ENCODE measurements at regions not wholly inside any gene's neighbourhood (a gene's known extent, or its start where the extent isn't known, plus 50 kb on each side); places are given as distances from the start of the nearest gene placed in this dataset.
"Not testable (repeated sequence)": the region's sequence is repeated elsewhere in the genome, so short reads cannot be mapped to it uniquely, and the experiment has no call there.

DNA sequence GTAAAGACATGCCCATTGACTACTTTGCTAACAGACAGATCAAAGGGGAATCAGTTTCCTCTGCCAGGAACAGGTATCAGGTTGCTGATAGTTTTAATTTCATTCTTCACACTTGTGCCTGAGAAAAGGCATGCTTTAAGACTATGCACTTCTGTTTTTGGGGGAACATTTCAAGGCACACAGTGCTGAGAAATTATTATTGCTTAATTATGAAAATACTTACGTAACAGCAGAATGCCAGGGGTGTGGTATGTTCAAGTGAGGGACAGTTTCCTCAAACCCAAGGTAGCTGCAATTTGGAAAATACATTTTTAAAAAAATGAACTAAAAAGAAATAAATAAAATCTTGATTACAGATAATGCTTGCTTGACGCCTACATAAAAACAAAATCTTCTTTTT lies 1746.1 kb upstream of the PIK3C3 start:
- DNase-seq: no peak

DNA sequence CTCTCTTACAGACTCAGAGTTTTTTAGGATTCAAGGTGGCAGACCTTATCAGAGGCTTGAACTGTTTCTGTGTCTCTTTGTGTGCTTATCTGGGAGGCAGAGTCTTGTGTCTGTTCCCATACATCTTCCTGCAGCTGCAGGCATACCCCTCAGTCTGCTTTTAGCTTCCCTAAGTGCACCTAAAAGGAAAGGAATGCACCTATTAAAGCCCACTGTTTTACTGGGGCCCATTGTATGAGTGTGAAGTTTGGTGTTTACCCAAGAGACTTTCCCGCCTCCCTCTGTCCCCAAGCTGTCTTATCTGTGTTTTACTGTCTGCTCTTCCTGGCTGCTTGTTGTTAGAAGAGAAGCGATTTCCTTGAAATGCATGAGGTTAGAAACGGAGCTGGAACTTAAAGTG lies 1757.3 kb upstream of the PIK3C3 start:
- no peak for DNase-seq

DNA sequence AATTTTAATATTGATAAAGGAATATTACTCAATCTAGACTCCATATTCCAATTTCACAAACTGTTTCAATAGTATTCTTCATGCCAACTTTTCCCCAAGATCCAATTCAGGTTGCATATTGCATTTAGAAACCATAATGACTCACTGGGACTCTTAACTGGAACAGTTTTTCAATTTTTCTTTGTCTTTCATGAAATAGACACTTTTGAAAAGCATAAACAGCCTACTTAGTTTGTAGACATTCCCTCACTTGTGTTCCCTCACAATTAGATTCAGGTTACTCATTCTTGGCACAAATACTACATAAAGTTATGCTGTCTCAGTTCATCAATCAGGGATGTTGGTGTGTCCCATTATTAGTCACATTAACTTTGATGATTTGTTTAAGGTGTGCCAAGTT lies 1768.4 kb upstream of the PIK3C3 start:
- DNase-seq: no peak

DNA sequence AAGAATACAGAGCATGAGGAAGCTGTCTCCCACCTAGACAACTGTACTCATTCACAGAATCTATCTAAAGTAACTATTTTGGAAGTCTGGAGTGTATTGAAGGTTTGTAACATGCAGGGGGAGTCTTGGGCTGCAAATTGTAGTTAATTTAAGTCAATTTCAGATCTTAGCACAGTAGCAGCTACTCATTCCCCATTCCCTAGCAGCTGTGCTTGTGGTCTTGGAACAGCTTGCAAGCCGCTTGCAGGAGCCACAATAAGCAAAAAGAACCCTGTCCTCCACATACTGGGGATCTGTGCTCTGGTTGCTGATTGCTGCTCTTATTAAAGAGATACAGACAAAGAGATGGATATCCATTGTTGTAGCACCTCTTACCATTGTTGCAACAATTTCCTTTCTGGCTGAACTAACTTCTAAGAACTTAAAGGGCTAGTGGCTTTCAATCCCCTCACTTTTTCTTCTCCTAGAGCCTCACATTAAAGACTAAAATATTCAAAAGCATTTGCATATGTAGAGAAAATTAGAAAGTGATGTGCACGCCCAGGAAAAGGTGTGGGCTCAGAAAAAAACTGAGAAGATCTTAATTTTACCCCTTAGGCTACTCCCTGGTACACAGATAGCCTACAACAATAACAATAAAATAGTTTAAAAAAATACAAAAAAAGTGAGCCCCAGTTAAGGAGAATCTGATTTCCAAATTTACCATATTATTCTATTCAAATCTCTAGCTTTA lies 1775.1 kb upstream of the PIK3C3 start:
- no peak for DNase-seq

DNA sequence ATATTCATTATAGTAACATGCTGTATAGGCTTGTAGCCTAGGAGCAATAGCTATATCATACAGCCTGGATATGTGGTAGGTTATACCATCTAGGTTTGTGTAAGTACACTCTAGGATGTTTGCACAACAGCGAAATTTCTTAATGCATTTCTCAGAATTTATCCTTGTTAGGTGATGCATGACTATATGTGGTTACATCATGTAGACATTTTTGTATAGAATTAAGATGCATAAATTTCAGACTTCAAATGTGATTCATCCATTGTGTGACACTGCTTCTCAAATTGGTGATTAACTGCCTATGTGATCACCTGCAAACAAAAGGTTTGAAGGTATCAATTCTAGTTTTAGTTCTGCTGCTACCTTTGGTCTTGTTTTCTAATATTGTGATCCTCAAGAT lies 1787.0 kb upstream of the PIK3C3 start:
- no peak for DNase-seq

DNA sequence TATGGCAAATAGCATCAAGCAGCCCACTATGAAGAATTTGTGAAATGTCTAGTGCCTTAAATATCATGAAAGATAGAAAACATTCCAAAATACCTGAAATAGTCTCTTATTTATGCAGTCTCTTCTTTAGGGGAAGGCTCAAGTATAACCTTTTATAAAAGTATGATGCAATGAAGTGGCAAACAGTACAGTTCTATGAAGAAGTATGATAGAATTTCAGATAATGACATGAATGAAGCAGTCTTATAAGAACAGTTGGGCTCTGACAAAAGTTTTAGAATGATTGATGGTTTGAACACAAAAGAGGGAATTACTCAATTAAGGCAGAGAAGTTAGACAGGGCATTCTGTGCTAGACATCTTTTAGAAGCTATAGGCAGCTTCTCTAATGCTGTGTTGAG lies 1791.8 kb upstream of the PIK3C3 start:
- no peak for DNase-seq

DNA sequence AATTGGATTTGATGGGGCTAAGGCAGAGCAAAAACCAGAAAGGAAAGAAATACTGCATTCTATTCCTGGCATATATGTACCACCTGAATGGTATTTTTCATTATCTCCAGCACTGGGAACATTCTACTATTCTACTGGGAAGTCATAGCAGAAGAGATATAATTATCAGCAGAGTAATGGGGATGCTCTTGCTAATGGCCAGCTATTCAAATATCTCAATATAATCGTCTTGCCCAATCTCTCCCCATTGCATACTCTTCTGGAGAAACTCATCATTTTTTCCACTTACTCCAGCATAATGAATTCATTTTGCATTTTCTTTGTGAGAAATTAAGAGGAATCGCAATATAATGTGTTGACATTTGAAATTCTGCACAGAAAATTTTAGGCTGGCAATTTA lies 1794.7 kb upstream of the PIK3C3 start:
- no peak for DNase-seq

DNA sequence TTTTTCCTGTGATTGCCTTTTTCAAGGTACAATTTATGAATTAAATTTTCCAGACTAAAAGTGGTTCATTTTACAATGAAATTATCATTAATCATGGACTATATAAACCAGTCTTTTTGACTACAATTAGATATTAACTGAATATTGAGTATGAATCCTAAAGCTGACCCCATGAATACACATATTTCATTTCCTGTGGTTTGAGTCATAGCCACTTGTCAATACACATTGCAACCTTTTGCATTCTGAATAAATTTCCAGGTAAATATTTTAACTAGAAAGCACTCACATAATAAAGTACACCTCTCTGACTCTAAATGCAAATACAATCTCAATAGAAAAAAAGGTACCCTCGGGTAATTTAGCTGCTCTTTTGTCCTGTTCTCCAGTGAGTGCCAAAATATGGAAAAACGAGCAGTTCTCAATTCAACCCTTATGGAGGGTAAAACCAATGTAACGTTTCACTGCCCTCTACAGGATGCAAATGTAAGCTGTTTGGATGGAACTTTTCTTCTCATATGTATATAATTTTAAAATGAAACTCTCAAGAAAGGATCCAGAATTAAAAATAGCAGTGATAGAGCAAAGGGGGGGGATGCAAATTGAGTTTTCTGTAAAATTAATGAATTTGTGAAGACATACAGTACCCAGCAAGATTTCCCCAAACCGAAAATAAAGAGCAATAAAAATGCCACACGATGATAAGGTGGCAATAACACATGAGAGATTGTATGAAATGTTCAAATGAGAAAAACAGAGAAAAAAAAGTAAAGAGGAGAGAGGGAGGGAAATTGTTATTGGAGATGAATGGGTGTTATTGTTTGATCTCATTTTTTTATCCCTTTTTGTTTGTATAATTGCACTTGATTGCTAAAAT lies 1795.7 kb upstream of the PIK3C3 start:
- no peak for DNase-seq

DNA sequence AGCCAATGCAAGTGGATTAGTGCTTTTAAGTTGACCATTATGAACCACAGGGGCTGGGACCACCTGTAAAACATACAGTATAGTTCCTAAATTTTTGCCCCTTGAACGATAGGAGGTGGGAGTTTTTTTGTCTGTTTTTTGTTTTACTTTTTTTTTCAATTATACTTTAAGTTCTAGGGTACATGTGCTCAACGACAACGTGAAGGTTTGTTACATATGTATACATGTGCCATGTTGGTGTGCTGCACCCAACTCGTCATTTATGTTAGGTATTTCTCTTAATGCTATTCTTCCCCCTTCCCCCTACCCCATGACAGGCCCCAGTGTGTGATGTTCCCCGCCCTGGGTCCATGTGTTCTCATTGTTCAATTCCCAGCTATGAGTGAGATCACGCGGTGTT lies 1797.9 kb upstream of the PIK3C3 start:
- no peak for DNase-seq

DNA sequence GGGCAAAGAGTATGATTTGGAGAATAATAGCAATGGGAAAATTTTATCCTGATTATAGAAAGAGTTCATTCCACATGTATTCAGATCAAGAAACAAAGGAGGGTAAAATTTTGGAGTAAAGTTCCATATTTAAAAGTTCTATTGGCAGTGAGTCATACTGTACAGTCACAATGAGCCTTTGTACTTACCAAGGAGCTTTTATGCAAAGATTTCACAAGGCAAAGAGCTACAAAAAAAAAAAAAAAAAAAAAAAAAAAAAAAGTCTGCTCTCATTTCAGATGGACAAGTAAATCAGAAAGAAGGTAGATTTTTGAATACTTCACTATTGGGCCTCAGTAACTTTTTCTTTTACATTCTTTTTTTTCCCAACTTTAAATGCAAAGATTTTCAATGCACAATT lies 1802.2 kb upstream of the PIK3C3 start:
- no peak for DNase-seq

DNA sequence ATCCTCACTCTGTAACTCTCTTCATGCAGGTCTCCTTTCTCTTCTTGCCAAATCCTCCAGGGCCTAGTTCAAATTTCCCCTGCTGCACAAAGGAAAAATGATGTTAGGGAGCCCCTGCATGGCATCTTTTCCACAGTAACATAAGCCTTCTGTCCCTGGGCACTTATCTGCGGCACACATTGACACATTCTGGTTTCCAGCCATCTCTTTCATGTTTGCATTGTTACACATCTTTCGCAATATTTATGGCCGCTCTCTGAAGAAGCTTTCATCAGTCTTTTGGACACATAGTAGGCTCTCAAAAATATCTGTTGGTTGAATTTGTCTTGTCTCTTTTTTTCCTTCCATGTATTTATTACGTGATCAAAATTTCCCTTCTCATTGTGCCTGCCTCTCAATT lies 1806.1 kb upstream of the PIK3C3 start:
- DNase-seq: no peak

DNA sequence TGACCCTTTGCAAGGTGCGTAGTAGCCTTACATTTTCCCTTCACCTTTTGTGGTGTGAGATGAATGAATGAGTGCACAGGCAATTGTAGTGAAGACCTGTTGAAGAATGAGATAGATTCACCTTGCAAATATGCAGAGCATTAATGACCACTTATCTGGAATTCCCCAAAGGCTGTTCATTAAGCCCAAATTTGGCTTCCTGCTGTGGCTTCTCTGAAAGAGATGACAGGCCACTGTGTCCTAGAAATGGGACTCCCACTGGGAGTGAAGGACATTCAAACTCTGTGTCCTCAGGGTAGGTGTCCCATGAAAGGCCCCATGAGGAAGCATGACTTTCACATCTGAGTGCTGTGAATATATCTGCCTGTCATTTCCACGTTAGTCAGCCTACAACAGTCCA lies 1821.8 kb upstream of the PIK3C3 start:
- no peak for DNase-seq

DNA sequence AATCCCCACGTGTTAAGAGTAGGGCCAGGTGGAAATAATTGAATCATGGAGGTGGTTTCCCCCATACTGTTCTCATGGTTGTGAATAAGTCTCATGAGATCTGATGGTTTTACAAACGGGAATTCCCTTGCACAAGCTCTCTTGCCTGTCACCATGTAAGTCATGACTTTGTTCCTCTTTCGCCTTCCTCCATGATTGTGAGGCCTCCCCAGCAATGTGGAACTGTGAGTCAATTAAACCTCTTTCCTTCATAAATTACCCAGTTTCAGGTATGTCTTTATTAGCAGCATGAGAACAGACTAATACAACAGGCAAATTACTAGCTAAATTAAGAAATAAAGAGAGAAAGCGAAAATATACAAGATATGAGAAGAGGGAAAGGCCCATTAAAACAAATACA lies 1822.6 kb upstream of the PIK3C3 start:
- DNase-seq: not testable (repeated sequence)

DNA sequence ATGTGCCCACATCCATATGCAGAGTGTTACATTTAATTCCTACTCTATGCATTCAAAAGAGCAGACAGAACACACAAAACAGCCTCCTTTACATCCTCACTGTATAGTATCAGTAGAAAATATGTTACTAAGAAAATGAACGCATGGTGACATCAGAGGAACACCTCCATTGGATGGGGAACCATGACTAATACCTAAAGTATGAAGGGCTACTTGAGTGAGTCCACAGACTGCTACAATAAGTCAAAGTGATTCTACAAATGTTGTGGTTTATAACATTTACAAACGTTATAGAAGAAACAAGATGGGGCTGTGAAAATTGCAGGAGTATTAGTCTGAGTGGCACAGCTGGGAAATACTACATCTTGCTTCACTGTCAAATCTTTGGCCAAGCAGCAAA lies 1830.9 kb upstream of the PIK3C3 start:
- no peak for DNase-seq

DNA sequence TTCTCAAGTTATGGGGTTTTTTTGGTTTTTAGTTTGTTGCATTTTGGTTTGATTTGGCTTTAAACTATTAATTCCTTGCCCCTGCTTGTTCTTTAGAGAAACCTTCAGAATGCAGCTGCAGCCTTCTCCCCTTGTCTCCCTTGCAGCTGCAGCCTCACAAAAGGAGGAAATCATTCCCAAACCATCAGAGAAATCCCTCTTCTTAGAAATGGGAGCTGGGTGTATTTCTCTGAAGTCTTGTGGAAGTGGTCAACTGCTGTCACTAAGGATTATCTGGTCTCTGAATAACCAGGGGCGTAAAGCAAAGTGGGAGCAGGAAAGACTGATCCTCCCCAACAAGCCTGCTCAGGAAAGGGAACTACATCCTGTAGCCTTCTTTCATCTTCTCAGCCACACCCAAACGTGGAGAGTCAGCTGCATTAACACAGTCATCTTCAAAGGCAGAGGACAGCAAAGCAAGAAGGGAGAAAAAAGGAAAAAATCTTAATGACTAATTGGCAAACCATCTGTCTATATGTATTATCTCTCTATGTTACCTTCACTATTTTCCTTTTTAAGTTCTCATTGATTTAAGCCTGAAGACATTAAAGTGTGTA lies 1834.1 kb upstream of the PIK3C3 start:
- DNase-seq: no peak

DNA sequence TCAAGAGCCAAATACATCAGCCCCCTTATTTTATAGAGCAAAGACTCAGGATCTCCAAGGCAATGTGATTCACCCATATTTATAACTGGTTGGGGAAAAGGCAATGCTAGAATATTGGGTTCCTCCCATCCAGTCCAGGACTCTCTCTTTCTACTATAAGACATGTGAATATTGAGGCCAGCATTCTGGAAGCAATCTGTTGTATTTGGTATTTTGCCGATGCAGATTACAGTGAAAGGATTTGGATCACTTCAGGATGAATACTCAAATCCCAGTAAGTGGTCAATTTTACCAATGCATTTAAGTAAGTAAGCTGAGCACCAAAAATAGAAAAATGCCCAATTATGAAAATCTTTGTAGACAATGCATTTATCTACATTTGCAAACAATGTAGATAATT lies 1834.7 kb upstream of the PIK3C3 start:
- no peak for DNase-seq

DNA sequence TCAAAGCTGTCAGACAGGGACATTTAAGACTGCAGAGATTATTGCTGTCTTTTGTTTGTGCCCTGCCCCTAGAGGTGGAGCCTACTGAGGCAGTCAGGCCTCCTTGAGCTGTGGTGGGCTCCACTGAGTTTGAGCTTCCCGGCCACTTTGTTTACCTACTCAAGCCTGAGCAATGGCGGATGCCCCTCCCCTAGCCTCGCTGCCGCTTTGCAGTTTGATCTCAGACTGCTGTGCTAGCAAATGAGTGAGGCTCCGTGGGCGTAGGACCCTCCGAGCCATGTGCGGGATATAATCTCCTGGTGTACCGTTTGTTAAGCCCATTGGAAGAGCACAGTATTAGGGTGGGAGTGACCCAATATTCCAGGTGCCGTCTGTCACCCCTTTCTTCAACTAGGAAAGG lies 1835.5 kb upstream of the PIK3C3 start:
- DNase-seq: not testable (repeated sequence)

DNA sequence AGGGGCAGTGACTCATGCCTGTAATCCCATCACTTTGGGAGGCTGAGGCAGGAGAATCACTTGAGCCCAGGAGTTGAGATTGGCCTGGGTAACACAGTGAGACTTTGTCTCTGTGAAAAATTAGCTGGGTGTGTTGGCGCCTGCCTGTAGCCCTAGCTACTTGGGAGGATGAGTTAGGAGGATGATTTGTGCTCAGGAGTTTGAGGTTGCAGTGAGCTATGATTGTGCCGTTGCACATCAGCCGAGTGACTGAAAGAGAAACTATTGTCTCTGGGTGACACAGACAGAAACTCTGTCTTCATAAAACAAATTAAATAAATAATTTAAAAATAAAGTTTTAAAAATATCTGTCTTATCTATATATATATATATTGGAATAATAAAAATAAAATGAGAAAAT lies 1844.6 kb upstream of the PIK3C3 start:
- no peak for DNase-seq

DNA sequence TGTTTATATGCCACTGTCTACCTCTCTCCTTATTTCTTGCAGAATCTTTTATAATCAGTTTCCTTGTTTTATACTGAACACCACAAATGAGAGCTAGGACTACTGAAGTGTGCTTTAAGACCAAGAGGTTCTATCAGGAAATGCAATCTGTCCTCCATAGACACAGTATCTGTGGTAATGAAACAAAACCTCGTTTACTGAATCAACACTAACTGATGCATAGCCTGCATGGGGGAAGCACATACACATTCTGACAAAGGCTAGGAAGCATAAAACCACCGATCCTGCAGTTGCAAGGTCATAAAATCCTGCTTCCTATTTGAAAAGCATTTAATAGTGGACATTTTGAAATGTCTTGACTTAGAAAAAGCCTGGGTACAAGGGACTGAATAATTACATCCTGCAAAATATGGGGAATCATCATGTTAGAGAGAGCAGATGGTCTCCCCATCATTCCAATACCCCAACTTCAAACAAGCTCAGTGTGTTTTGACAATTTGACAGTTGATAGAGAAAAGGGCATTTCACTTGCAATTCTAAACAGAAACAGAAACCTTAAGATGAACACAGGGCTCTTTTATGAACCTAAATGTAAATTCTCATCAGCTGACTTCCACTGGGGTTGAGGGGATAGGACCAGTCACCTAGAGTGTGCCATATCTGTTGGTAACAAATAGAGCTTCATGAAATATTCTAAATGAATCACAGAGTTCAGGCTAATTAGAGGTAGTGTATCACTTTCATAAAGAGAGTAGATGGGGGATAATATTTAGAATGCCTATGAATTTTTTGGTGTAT lies 1845.6 kb upstream of the PIK3C3 start:
- no peak for DNase-seq

DNA sequence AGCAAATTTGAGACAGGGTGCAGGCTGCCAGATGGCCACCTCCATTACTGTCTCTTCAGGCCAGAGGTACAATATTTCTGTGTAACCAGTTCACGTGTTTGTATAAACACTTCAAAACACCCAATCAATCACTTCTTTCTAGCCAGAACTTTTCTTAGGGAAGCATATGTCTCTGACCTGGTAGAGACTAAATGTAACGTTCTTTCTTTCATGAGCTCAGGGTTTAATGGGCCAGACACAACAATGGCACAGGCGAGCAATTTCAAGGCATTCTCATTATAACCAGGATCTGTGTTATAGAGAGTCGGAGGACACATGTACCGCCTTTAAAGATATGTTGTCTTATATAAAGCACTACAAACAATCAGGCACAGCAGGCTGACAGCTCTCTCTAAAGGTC lies 1846.4 kb upstream of the PIK3C3 start:
- DNase-seq: no peak

DNA sequence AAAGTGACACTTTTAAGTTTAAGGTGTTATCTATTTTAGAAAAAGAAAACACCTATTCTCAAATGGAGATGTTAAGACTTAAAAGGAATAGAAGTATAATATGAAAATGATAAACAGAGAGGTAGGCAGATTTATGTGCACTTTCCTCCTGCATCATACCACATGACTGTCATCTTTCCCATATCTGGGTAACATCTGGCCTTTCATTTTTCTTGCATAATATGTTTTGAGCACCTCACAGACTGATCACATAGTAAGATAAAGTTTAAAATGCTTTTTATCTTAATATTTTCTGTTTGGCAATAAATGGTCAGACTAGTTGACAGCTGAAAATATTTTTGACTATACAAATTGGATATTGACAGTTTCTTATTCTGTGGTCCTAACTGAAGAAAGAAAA lies 1852.1 kb upstream of the PIK3C3 start:
- DNase-seq: no peak

DNA sequence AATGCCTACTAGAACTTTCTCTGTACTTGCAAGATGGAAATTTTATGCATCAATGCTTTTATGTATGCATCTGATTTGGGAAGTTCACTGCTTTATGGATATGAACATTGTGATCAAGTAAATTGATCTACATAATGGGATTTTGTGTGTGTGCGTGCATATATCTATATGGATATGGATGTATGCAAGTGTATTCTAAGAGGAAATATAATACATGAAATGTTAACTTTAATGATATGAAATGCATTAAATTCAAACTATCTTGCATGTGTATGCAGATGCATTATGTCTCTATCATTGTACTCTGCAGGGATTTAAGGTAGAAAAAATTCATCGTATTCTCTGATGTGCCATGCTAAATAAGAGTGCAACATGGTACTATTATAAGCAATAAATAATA lies 1855.4 kb upstream of the PIK3C3 start:
- DNase-seq: no peak

DNA sequence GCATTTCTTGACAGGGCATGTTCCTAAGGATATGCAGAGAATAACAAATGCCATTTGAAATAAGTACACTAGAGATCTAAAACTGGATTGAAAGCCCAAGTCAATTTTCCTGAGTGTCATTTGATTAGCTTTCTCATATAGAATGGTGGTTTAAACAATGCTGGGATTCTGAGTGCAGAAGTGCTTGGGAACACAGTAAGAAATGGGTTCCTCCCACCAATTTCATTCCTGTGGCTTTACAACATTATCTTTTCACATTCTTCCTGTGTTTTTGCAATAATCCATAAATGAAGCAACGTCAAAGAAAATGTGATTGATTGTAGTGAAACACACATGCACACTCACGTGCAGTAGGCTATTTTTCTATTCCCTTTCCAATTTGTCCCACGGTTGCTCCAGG lies 1858.4 kb upstream of the PIK3C3 start:
- no peak for DNase-seq
